ENCODE measurements at regions not wholly inside any gene's neighbourhood (a gene's known extent, or its start where the extent isn't known, plus 50 kb on each side); places are given as distances from the start of the nearest gene placed in this dataset.
A peak's percentile ranks its signal among the peaks of the same experiment; 100 is the strongest.
"Not testable (repeated sequence)": the region's sequence is repeated elsewhere in the genome, so short reads cannot be mapped to it uniquely, and the experiment has no call there.

DNA sequence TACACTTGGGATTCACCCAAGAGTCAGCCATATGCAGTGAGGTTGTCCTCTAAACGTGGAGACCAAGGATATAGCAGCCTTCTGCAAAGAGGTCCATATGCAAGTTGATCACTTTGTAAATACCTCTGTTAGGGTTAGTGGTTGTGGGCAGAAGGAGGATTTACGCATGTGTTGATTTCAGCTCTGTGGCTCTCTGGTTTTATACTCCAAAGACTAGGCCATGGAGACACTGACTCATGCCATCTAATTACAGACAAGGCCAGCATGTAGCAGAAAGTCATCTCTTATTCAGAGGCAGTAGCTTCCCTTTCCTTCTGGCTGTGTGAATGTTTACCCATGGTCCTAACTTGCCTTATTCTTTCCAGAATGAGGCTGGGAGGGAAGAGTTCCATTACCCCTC lies 140.9 kb upstream of the GOLGA6L4 start:
- not testable (repeated sequence) for DNase-seq

DNA sequence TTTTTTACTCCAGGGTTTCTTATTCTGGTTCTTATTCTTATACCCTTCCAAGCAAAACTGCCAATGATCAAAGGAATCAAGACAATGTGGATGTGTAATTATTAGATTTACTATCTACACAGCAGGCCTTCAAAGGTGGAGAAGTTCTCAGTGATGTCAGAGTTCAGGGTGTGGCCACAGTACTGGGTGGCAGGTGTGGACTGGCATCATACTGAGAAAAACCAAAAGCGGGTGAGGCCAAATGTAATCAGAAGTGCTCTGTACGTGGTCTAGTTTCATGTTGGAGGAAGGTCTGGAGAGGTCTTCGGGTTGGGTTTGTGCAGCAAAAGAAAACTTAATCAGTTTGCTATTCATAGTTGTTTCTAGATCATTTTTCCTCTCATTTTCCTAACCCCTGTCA lies 138.5 kb upstream of the GOLGA6L4 start:
- DNase-seq = not testable (repeated sequence)

DNA sequence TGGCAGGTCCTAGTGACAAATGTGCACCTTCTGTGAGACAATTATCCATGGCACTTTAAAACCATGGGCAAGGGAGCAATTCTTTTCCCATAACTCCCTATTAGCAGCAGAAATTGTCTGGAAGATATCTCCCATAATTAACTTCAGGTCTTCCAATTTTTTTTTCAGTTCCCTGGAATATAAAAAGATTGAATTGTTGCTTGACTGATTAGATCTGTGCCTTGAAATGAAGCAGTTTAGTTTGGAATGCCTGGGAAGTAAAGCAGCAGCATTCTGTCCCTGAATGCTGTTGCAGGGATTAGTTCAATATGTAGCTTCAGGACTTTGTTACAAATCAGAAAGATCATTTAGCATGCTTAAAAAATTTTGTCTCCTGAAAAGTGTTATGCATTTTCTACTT lies 137.0 kb upstream of the GOLGA6L4 start:
- no peak for DNase-seq

DNA sequence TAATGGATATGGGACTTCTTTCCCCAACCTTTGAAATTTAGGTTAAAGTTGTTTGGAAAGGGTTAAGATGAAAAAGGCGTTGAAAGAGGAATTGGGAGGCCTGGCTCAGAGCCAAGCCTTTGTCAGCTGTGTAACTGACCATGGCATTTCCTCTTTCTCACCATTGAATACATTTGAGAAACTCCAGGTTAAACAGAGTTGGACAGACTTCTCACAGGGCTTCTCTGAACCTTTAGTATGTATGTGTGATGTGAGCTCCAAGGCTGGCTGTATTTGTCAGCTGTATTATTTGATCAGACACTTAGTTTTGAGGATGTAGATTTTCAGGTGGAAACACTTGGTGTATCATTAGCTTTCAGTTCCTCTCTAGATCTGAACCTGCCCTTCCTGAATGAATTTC lies 136.4 kb upstream of the GOLGA6L4 start:
- no peak for DNase-seq

DNA sequence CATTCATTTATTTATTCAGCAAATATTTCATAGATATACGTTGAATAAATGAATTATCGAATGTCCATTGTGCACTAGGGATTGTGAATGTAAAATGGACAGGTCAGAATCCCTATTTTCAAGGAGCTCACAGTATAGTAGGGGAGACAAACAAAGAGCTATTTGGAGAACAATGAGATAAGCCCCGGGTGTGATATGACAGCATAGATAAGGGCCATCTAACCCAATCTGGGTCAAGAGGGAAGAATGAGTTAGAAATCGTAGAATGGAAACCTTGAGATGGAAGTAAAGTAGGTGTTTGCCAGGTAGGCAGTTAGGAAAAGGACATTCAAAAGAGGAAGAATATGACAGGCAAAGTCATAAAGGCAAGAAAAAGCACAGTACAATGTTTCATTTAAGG lies 132.2 kb upstream of the GOLGA6L4 start:
- no peak for DNase-seq

DNA sequence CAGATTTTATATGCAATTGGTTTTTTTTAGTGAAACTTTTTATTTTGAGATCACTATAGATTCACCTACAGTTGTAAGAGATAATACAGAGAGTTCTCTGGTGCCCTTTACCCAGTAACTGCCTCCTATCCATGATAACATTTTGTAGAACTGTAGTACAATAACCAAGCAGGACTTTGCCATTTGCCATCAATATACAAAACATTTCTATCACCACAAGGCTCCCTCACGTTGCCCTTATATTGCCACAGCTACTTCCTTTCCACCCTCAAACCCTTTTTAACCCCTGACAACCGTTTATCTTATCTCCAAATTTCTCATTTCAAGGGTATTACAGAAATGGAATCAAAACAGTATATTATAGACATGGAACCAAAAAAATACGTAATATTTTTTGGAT lies 130.7 kb upstream of the GOLGA6L4 start:
- DNase-seq = no peak

DNA sequence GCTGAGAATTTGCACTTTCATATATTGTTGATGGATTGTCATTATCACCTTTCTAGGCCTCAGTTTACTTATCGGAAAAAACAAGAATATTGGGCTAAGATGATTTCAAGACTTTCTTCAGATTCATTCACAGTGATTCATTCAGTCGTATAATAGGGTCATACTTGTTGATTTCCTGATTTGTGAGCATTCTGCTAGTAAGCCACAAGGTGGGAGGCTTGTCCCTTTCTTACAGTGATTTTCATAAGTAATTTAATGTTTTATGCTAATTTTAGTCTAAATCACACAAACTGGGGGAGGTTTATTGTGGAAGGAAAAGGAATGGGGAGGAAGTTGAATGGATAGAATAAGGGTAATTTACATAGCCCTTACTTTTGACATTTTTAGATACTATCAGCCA lies 126.8 kb upstream of the GOLGA6L4 start:
- DNase-seq = no peak

DNA sequence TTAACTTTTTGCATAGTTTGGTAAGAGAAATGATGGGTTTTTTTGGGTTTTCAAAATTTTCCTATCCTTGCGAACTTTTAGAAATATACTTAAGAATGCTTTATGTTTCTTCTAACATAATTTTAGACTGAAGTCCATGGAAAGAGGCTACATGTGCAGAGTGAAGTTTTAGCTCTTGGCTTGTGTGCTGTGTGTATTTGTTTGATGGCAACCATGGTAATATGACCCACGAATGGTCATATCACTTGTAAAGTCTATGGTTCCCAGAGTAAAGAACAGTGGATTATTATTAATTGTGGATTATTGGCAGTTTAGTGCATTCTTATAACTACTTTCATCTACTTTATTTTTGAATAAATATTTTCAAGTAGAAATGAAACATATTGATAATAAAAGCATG lies 124.0 kb upstream of the GOLGA6L4 start:
- DNase-seq = no peak

DNA sequence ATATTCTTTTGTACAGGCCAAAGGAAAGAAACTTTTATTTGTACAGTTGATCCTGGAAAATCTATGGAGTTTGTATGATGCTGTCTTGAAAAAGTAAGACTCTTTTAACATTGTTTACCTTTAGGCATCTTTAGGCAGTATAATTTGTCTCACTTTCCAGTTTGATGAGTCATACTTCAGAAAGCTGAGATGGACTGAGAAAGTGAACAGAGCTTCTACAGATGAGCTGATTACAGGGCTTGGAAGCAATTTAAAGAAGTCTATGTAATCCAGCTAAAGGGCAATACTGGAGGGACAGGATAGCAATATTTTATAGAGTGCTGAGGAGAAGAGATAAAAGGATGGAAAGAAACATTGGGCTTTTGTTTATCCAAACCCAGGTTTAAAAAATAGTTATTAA lies 123.5 kb upstream of the GOLGA6L4 start:
- no peak for DNase-seq

DNA sequence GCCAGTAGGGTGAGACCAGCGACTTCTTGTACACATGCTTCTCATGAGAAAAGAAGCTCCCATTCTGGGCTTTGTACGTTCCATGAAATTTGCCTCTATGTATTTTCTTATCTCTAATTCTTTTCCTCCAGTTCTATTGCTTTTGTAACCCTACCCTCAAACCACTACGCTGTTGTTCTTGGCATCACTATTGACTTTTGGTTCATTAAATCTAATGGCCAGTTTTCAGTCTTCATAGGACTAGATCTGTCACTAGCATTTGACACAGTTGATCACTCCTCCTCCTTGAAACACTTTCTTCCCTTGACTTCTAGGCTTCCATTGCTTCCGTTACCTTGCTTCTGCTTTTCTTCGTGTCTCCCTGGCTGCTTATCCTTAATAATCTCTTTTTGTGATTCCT lies 121.7 kb upstream of the GOLGA6L4 start:
- no peak for DNase-seq

DNA sequence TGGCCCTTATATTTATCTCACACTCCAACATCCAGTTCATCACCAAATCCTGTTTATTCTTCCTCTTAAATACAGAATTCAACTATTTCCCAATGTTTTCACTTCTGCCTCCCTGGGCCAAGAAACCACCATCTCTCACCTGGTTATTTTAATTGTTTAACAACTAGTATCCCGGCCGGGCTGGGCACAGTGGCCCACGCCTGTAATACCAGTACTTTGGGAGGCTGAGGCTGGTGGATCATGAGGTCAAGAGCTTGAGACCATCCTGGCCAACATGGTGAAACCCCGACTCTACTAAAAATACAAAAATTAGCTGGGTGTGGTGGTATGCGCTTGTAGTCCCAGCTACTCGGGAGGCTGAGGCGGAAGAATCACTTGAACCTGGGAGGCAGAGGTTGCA lies 120.9 kb upstream of the GOLGA6L4 start:
- not testable (repeated sequence) for DNase-seq

DNA sequence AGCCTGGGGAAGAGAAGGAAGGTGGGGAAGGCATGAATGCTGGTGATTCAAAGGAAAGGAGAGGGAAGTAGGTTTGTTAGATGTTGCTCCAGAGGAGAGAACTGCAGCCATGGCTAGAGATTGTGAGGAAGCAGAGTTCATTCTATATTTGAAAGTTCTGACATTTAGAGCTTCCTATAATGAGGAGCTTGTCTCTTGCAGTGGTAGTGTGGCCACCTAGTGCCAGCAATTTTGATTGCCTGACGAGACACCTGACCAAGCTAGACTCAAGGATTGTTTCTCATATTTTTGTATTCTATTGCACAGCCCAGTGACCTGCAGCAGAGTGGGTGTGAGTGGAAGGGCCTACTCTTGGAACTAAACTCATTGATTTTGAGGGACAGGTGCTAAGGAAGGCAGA lies 116.2 kb upstream of the GOLGA6L4 start:
- DNase-seq = not testable (repeated sequence)

DNA sequence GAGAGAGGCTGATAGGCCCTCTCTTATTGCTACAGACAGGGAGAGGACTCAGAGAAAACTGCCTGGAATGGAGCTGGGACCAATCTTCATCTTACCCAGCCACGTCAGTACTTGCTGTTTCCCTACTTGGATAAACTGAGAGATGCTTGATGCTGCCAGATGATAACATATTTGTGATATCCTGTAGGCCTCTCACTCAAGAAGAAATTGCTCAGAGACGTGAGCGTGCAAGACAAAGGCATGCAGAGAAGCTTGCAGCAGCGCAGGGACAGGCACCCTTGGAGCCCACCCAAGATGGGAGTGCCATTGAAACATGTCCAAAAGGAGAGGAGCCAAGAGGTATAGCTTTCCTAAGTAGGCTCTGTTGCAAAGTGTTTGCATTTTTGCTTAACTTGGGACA lies 114.7 kb upstream of the GOLGA6L4 start:
- DNase-seq = not testable (repeated sequence)

DNA sequence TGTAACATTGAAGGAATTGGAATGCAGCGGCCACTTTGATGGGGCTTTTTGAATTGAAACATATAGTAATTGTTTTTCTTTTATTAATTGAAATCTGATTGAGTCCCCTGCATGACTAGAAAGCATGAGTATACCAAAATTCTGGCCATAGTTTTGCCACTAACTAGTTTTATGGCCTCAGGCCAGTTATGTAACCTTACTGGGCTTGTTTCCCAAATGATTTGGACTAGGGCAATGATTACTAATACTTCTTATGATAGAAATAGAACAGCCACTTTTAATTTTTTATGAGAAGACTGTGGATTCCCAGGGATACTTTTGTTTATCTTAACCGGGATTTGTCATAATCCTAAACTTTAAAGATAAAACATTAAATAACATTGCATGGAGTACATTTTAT lies 106.9 kb upstream of the GOLGA6L4 start:
- not testable (repeated sequence) for DNase-seq

DNA sequence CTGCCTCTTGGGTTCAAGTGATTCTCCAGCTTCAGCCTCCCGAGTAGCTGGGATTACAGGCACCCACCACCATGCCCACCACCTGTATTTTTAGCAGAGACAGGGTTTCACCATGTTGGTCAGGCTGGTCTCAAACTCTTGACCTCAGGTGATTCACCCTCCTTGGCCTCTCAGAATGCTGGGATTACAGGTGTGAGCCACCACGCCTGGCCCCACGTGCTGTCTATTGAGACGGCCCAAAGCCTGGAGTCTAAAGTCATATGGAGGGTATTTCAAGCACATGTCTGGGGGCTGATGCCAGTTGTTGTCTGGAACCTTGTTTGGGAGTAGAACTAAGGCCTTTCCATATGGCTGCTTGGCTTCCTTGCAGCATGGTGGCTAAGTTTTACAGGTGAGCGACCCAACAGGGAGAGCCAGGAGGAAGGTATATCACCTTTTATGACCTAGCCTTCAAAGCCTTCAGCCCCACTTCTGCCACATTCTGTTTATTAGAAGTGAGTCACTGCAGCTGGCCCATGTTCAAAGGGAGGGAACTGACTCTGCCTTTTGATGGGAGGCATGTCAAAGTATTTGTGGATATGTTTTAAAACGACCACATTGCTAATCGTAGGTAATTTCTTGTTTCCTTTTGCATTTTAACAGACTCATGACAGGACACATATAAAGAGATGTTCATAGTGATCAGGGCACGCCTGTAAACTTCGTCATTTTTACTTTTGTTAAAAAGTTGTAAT lies 105.3 kb upstream of the GOLGA6L4 start:
- DNase-seq = not testable (repeated sequence)

DNA sequence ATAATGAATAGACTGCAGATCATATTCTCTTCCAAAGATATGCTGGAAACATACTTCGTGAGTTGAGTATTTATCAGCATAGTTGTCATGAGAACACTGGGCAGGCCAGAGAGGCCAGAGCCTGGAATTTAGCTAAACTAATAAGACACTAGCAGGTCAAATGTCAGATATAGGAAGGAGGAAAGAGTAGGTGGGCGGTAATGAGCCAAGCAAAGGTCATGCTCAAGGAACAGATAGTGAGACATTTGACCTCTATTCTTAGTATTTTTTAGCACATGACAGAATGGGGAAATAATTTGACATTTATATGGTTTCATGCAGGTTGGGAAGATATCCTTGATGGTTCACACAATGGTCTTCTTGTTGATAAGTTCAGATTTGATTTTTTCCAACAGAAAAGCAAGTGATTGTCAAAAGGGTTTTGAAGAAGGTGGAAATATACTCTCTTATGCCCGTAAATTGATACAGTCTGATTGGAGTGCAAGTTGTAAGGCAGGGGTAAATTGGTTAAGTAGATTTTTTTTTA lies 99.6 kb upstream of the GOLGA6L4 start:
- not testable (repeated sequence) for DNase-seq

DNA sequence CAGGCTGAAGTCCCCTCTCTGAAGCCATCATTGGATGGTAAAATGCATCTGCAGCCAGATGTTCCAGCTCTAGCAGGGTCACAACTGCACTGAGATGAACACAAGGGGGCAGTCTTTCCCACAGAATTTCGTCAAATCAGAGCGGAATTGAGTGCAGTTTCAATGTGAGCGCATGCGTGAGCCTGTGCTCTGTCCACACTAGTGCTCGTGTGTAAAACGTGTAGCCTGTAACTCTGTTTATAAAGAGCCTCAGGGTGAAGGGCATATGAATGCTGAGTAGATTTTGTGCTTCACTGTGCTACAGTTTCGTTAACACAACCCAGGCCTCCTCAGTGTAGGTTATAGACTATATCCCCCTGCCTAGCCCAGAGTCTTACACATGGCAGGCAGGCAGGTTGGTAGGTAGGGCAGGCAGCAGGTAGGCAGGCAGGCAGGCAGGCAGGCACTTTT lies 92.7 kb upstream of the GOLGA6L4 start:
- peak; percentile 70 to 78 for DNase-seq

DNA sequence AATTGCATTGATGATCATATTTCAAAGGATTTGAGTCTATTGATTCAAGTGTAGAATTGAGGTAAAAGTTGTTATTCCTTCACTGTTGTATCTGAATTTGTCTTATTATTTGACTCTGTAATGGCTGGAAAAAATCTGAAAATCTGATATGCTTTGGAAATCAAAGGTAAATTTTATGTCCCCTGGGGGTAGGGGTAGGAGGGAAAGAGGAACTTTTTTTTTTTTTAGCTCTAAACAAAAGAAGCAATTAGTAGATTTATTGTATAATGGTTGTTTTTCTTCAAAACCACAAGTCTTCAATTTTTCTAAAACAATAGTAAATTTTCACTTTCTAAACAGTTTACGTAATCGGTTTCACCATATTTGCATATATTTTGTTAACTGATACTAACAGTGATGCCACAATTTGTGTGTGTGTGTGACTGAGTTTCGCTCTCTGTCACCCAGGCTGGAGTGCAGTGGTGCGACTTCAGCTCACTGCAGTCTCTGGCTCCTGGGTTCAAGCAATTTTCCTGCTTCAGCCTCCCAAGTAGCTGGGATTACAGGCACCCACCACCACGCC lies 91.7 kb upstream of the GOLGA6L4 start:
- DNase-seq = no peak

DNA sequence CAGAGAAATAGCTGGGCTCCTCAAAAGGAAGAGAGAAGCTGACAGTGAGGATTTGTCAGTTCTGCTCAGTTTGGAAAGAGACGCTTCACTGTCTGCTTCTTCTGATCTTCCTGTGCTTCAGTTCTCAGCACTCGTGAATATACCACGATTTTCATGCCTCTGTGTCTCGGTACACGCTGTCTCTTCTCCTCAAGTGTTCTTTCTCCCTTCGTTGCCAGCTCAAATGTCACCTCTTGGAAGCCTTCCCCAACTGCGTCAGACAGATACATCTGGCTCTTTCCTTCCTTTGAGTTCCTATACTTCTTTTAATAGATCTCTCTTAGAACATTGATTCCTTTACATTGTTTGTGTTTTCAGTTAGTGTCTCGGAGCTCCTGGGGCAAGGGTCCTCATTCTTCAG lies 90.6 kb upstream of the GOLGA6L4 start:
- DNase-seq = not testable (repeated sequence)

DNA sequence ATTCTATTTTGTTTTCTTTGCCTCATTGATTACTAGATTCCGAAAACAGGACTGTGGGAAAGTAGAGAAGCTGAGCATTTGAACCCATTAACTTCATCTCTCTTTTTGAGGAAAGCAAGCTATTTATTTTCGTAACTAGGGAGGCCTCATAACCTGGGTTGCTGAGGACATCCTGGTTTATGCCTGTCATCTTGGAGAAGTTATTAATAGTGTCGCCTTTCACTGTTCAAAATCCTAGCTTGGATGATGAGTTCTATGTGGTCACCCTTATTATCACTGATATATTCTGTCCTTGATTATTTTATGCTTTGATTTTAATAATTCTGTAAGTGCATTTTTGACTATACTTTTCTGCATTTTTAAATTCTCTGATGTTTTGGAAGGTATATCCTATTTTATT lies 89.3 kb upstream of the GOLGA6L4 start:
- DNase-seq = not testable (repeated sequence)

DNA sequence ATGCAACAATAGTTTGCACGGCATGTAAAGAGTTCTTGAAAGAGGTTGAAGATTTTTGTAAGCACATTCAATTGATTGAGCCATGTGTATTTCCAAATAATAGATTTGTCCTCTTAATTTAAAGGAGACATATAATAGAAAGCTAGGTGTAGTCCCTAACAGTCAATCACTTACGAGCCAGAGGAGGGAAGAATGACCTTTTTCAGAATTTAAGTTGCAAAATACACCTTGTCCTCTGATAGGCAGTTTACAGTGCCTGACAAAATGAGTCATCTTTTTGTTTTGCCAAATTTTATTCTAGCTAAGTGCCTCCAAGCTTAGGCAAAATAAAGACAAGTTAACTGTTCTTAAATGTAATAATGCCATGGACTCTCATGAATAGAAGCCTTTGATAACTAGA lies 88.3 kb upstream of the GOLGA6L4 start:
- not testable (repeated sequence) for DNase-seq

DNA sequence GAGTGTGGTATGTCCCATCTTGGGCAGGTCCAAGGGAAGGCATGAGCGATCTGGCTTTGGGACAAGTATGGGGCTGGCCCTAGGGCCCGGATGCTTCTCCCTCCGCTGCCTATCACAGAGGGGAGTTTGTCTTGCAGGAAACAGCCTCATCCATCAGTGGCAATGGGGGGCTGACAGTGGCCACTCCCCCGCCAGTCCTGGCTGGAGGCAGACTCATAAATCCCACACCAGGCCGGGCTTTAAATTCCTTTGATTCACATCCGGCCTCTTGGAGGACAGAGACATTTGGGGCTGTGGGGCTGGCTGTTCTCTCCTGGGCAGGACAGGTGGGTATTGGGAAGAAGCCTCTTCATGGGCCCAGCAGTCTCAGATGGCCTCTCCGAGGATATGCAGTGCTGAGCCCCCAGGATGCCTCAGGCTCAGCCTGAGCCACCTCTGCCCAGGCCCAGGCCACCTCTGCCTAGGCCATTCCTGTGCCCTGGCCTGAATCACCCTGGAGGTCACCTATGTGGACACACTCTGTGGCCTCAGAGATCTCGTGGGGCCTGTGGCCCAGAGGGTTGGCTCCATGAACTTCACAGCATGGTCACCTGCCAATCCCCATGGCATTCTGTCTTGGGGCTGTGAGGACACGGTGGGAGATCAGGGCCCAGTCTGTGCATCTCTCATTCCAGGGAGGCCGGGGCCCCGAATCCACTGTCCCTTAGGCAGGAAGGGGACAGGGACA lies 84.2 kb upstream of the GOLGA6L4 start:
- DNase-seq = no peak

DNA sequence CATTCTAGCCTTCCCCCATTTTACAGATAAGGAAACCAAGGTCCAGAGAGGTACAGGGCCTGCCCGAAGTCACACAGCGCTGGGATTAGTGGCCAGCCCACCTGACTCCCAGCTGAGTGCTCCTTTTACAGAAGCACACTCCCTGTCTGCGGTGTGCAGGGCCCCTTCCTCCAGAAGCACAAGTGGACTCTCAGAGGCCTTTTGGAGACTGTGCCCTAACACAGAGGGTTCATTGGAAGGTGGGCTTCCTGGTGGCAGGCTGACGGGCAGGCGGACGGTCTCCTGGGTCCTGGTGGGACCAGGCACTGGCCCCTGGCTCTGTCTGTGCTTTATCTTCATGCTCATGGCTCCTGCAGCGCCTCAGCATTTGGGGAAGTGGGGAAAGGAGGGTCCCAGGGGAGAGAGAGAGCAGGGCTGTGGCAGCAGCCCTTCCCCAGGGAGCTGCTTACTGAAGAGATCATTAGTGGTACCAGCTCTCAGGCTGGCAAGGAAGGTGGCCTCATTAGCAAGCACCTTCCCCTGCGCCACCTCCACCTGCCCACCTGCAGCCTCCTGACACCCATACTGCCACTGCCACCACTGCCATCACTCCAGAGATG lies 83.1 kb upstream of the GOLGA6L4 start:
- DNase-seq = not testable (repeated sequence)

All from stimulated activated CD4-positive, alpha-beta T cell treated with anti-CD3 and anti-CD28 coated beads, Interleukin-2, amount 100 ng/mL, for 24 hours (primary cell).